T-helper 9 cell (primary cell): ENCODE measurements at regions not wholly inside any gene's neighbourhood (a gene's known extent, or its start where the extent isn't known, plus 50 kb on each side); places are given as distances from the start of the nearest gene placed in this dataset.

Experiments used
- DNase-seq: peaks from one replicate; pipeline ENCODE4 v3.0.0-alpha.2; 2020

GRCh38 chr1:173405834-173406233 lies 71.3 kb upstream of the PRDX6 start:
- no peak for DNase-seq

GRCh38 chr1:173406783-173407230 lies 70.3 kb upstream of the PRDX6 start:
- no peak for DNase-seq

- no peak for DNase-seq
Observed at GRCh38 chr1:173407846-173408245, 69.3 kb upstream of the PRDX6 start.

GRCh38 chr1:173408886-173409285 lies 68.2 kb upstream of the PRDX6 start:
- no peak for DNase-seq

- no peak for DNase-seq
Observed at GRCh38 chr1:173409613-173410012, 67.5 kb upstream of the PRDX6 start.

GRCh38 chr1:173410133-173410793 lies 66.9 kb upstream of the PRDX6 start:
- no peak for DNase-seq

GRCh38 chr1:173410794-173411236 lies 66.3 kb upstream of the PRDX6 start:
- no peak for DNase-seq

- no peak for DNase-seq
Observed at GRCh38 chr1:173411835-173412742, 65.0 kb upstream of the PRDX6 start.

- no peak for DNase-seq
Observed at GRCh38 chr1:173413271-173413707, 63.8 kb upstream of the PRDX6 start.

- no peak for DNase-seq
Observed at GRCh38 chr1:173414136-173414535, 63.0 kb upstream of the PRDX6 start.

- DNase-seq: no peak
Observed at GRCh38 chr1:173414539-173415226, 62.5 kb upstream of the PRDX6 start.

- no peak for DNase-seq
Observed at GRCh38 chr1:173415490-173415889, 61.6 kb upstream of the PRDX6 start.

GRCh38 chr1:173415905-173416450 lies 61.2 kb upstream of the PRDX6 start:
- DNase-seq: no peak

GRCh38 chr1:173417563-173417962 lies 59.6 kb upstream of the PRDX6 start:
- DNase-seq: no peak

- no peak for DNase-seq
Observed at GRCh38 chr1:173418107-173418985, 58.8 kb upstream of the PRDX6 start.

- DNase-seq: peak; percentile 45
Observed at GRCh38 chr1:173420330-173420806, 56.8 kb upstream of the PRDX6 start.

- DNase-seq: no peak
Observed at GRCh38 chr1:173421286-173421685, 55.8 kb upstream of the PRDX6 start.

GRCh38 chr1:173421789-173422188 lies 55.3 kb upstream of the PRDX6 start:
- no peak for DNase-seq

- no peak for DNase-seq
Observed at GRCh38 chr1:173422456-173422976, 54.6 kb upstream of the PRDX6 start.

GRCh38 chr1:173423291-173423690 lies 53.8 kb upstream of the PRDX6 start:
- DNase-seq: no peak

- no peak for DNase-seq
Observed at GRCh38 chr1:173424143-173424542, 53.0 kb upstream of the PRDX6 start.
